DND-41 (cell line): ENCODE measurements at regions not wholly inside any gene's neighbourhood (a gene's known extent, or its start where the extent isn't known, plus 50 kb on each side); places are given as distances from the start of the nearest gene placed in this dataset.

ENCODE experiments used
- ATAC-seq: fragments of 200-7000 bp; cut with Tn5 transposase; 3 replicates; pipeline ENCODE4 v1.9.1; 2021; ENCODE audit warnings: low read depth; ENCODE audit not compliant: insufficient read depth
- DNase-seq: peaks from one replicate; pipeline ENCODE4 v3.0.0-alpha.2; 2020
- H2AFZ ChIP-seq: 2 replicates; pipeline ENCODE4 v1.6.0; 2012; ENCODE audit warnings: low read depth, low read length
- H3K27ac ChIP-seq: 2 replicates; pipeline ENCODE4 v1.5.1; 2012; ENCODE audit warnings: low read length, inconsistent platforms
- H3K27me3 ChIP-seq: fragments of 200-600 bp; sonication (generic); 2 replicates; pipeline ENCODE4 v1.6.0; 2012; ENCODE audit warnings: low read length, mild to moderate bottlenecking, inconsistent platforms; ENCODE audit not compliant: insufficient read depth, poor library complexity
- H3K36me3 ChIP-seq: 2 replicates; pipeline ENCODE4 v1.5.1; 2012; ENCODE audit warnings: low read length, inconsistent platforms; ENCODE audit not compliant: insufficient read depth
- H3K4me1 ChIP-seq: 2 replicates; pipeline ENCODE4 v1.5.1; 2012; ENCODE audit warnings: mild to moderate bottlenecking, low read length; ENCODE audit not compliant: insufficient read depth
- H3K4me2 ChIP-seq: 2 replicates; pipeline ENCODE4 v1.6.0; 2012; ENCODE audit warnings: mild to moderate bottlenecking, moderate library complexity, low read length, inconsistent platforms; ENCODE audit not compliant: insufficient read depth
- H3K4me3 ChIP-seq, 2 experiments: fragments of 200-600 bp in 1 of 2; shearing (Covaris generic) in 1 of 2; 2 replicates each; pipeline ENCODE4 v1.5.1; 2012 to 2016; ENCODE audit warnings: inconsistent platforms in 2 of 2, low read length in 2 of 2, mild to moderate bottlenecking in 2 of 2, low read depth in 1 of 2, moderate library complexity in 1 of 2
- H3K79me2 ChIP-seq: 2 replicates; pipeline ENCODE4 v1.6.0; 2012; ENCODE audit warnings: low read length, inconsistent platforms; ENCODE audit not compliant: insufficient read depth
- H3K9ac ChIP-seq: 2 replicates; pipeline ENCODE4 v1.6.0; 2012; ENCODE audit warnings: low read depth, mild to moderate bottlenecking, inconsistent platforms, low read length, moderate library complexity
- H3K9me3 ChIP-seq: 2 replicates; pipeline ENCODE4 v1.5.1; 2012; ENCODE audit warnings: low read length, moderate library complexity, mild to moderate bottlenecking, inconsistent platforms; ENCODE audit not compliant: insufficient read depth, severe bottlenecking
- H4K20me1 ChIP-seq: 2 replicates; pipeline ENCODE4 v1.6.0; 2012; ENCODE audit warnings: low read length; ENCODE audit not compliant: insufficient read depth
- CTCF ChIP-seq: IDR thresholded peaks from 2 replicates; pipeline ENCODE4 v1.5.1; 2012; ENCODE audit warnings: borderline replicate concordance, low read length, moderate library complexity, mild to moderate bottlenecking; ENCODE audit not compliant: poor library complexity, severe bottlenecking; ENCODE audit errors: extremely low read depth
- EZH2 ChIP-seq: IDR thresholded peaks from 3 replicates; pipeline ENCODE4 v1.6.1; 2012; ENCODE audit warnings: borderline replicate concordance, low read depth, mild to moderate bottlenecking, moderate library complexity, low read length, inconsistent platforms; ENCODE audit not compliant: severe bottlenecking

- Histone ChIP-seq H3K36me3 (no peaks in the 10 kb centered on the region), H3K27me3 (no peaks in the 10 kb centered on the region), H3K4me3 (no peak overlapping the region), H3K9me3 (no peaks in the 10 kb centered on the region), H3K4me1 (no peaks in the 10 kb centered on the region), H3K4me2 (no peak overlapping the region), H3K27ac (no peak overlapping the region), H2AFZ (no peak overlapping the region), H3K79me2 (no peaks in the 10 kb centered on the region), H3K9ac (no peak overlapping the region), H4K20me1 (no peaks in the 10 kb centered on the region)
- DNase-seq = no peak
- TF ChIP-seq EZH2 = no peak
- no peak for TF ChIP-seq CTCF
- ATAC-seq = no peak
These were observed 195.9 kb downstream of the ACKR3 start for GRCh38 chr2:236765478-236765877.

GRCh38 chr2:236766850-236767249, 197.2 kb downstream of the ACKR3 start:
- Histone ChIP-seq H3K27ac (no peak overlapping the region), H3K27me3 (no peaks in the 10 kb centered on the region), H3K9me3 (no peaks in the 10 kb centered on the region), H2AFZ (no peak overlapping the region), H3K9ac (no peak overlapping the region), H3K4me3 (no peak overlapping the region), H3K79me2 (no peaks in the 10 kb centered on the region), H3K4me1 (no peaks in the 10 kb centered on the region), H3K4me2 (no peak overlapping the region), H4K20me1 (no peaks in the 10 kb centered on the region), H3K36me3 (no peaks in the 10 kb centered on the region)
- no peak for DNase-seq
- ATAC-seq = no peak
- TF ChIP-seq CTCF = no peak
- no peak for TF ChIP-seq EZH2

DNA sequence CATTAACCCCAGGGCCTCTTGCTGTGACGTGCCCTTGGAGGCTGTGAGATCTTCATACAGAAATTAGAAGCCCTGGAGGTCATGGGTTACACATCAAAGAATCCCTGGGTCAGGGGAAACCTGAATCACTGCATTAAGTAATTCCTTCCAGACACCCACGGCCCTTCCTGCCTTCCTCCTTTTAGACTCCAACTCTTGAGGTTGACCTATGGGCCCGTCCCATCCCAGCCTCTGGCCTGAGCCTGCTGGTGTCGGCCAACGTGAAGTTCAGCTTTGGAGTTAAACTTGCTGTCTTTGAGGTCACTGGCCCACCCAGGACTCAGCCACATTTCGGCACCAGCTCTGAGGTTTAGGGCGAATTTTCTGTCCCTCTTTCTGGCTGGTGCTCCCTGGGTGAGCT, 198.3 kb downstream of the ACKR3 start:
- DNase-seq (no peak), ATAC-seq (no peak)
- Histone ChIP-seq H2AFZ (no peak overlapping the region), H3K27me3 (no peaks in the 10 kb centered on the region), H3K9ac (no peak overlapping the region), H3K4me2 (no peak overlapping the region), H4K20me1 (no peaks in the 10 kb centered on the region), H3K4me3 (no peak overlapping the region), H3K4me1 (no peaks in the 10 kb centered on the region), H3K27ac (no peak overlapping the region), H3K79me2 (no peaks in the 10 kb centered on the region), H3K36me3 (no peaks in the 10 kb centered on the region), H3K9me3 (no peaks in the 10 kb centered on the region)
- TF ChIP-seq EZH2 = no peak
- no peak for TF ChIP-seq CTCF
